ENCODE measurements at regions not wholly inside any gene's neighbourhood (a gene's known extent, or its start where the extent isn't known, plus 50 kb on each side); places are given as distances from the start of the nearest gene placed in this dataset.

GRCh38 chr4:180635281-180635680, 1607.9 kb upstream of the TENM3 start:
- Histone ChIP-seq H3K27ac (replicated peaks) (no peak overlapping the region), H3K4me3 (replicated peaks; ENCODE audit: insufficient read depth, low read length) (no peak overlapping the region), H3K27me3 (ENCODE audit: insufficient read depth, poor library complexity, severe bottlenecking) (no peaks in the 10 kb centered on the region)
- TF ChIP-seq POLR2AphosphoS5 (IDR thresholded peaks at IDR 0.05; ENCODE audit: low read depth) (no peak), GABPA (IDR thresholded peaks at IDR 0.05; ENCODE audit: low read depth) (no peak), CTCF (IDR thresholded peaks at IDR 0.05; ENCODE audit: insufficient read depth, low read length) (no peak), SPI1 (IDR thresholded peaks at IDR 0.05; ENCODE audit: borderline replicate concordance, low read depth) (no peak), REST (IDR thresholded peaks at IDR 0.05; ENCODE audit: insufficient replicate concordance, low read depth) (no peak)
- DNase-seq (ENCODE audit: low read depth in 1 of 2, low spot score in 1 of 2), result no peak

GRCh38 chr4:180636696-180637404, 1606.4 kb upstream of the TENM3 start:
- DNase-seq (ENCODE audit: low read depth in 1 of 2, low spot score in 1 of 2), result no peak
- Histone ChIP-seq H3K27me3 (ENCODE audit: insufficient read depth, poor library complexity, severe bottlenecking) (no peaks in the 10 kb centered on the region), H3K27ac (replicated peaks) (no peak overlapping the region), H3K4me3 (replicated peaks; ENCODE audit: insufficient read depth, low read length) (no peak overlapping the region)
- no peak for TF ChIP-seq CTCF (IDR thresholded peaks at IDR 0.05; ENCODE audit: insufficient read depth, low read length)
- TF ChIP-seq REST (IDR thresholded peaks at IDR 0.05; ENCODE audit: insufficient replicate concordance, low read depth), result no peak

GRCh38 chr4:180637616-180638015, 1605.6 kb upstream of the TENM3 start:
- Histone ChIP-seq H3K27ac (replicated peaks) (no peak overlapping the region), H3K4me3 (replicated peaks; ENCODE audit: insufficient read depth, low read length) (no peak overlapping the region), H3K27me3 (ENCODE audit: insufficient read depth, poor library complexity, severe bottlenecking) (no peaks in the 10 kb centered on the region)
- DNase-seq (ENCODE audit: low read depth in 1 of 2, low spot score in 1 of 2), result no peak
- TF ChIP-seq SPI1 (IDR thresholded peaks at IDR 0.05; ENCODE audit: borderline replicate concordance, low read depth), result no peak
- no peak for TF ChIP-seq CTCF (IDR thresholded peaks at IDR 0.05; ENCODE audit: insufficient read depth, low read length)
- no peak for TF ChIP-seq GABPA (IDR thresholded peaks at IDR 0.05; ENCODE audit: low read depth)

GRCh38 chr4:180640193-180640592, 1603.0 kb upstream of the TENM3 start:
- no peak for DNase-seq (ENCODE audit: low read depth in 1 of 2, low spot score in 1 of 2)
- H3K27ac ChIP-seq (replicated peaks), result no peak overlapping the region
- H3K4me3 ChIP-seq (replicated peaks; ENCODE audit: insufficient read depth, low read length), result no peak overlapping the region
- no peaks in the 10 kb centered on the region for H3K27me3 ChIP-seq (ENCODE audit: insufficient read depth, poor library complexity, severe bottlenecking)
- no peak for TF ChIP-seq SPI1 (IDR thresholded peaks at IDR 0.05; ENCODE audit: borderline replicate concordance, low read depth)
- TF ChIP-seq GABPA (IDR thresholded peaks at IDR 0.05; ENCODE audit: low read depth), result no peak
- TF ChIP-seq REST (IDR thresholded peaks at IDR 0.05; ENCODE audit: insufficient replicate concordance, low read depth), result no peak
- no peak for TF ChIP-seq CTCF (IDR thresholded peaks at IDR 0.05; ENCODE audit: insufficient read depth, low read length)
- no peak for TF ChIP-seq POLR2AphosphoS5 (IDR thresholded peaks at IDR 0.05; ENCODE audit: low read depth)

All from HL-60 (cell line).